ENCODE measurements at regions not wholly inside any gene's neighbourhood (a gene's known extent, or its start where the extent isn't known, plus 50 kb on each side); places are given as distances from the start of the nearest gene placed in this dataset.

GRCh38 chr2:51559026-51559425, 527.1 kb upstream of the NRXN1 start:
- no peak for TF ChIP-seq POLR2AphosphoS5 (IDR thresholded peaks at IDR 0.05; ENCODE audit: low read depth, low read length)
- no peak for TF ChIP-seq TAF1 (IDR thresholded peaks at IDR 0.05; ENCODE audit: borderline replicate concordance, insufficient read depth, low read length)
- TF ChIP-seq REST (IDR thresholded peaks at IDR 0.05; ENCODE audit: insufficient read depth in 1 of 2, low read depth in 2 of 2, low read length in 2 of 2): no peak
- no peak for TF ChIP-seq FOXP2 (optimal IDR thresholded peaks at IDR 0.05; ENCODE audit: borderline replicate concordance, extremely low read depth, extremely low read length, insufficient read depth)
- TF ChIP-seq SIN3A (IDR thresholded peaks at IDR 0.05; ENCODE audit: borderline replicate concordance, insufficient read depth, low read length): no peak

Measured in PFSK-1 (cell line).